Smooth muscle cell (in vitro differentiated cells): ENCODE measurements at regions not wholly inside any gene's neighbourhood (a gene's known extent, or its start where the extent isn't known, plus 50 kb on each side); places are given as distances from the start of the nearest gene placed in this dataset.

Experiments used
- DNase-seq: peaks from one replicate; lab custom pipeline; 2025; ENCODE audit not compliant: unreplicated experiment; lab: John Stamatoyannopoulos, UW
- H2AFZ ChIP-seq: fragments of 200-600 bp; sonication (generic); 2 replicates; pipeline ENCODE4 v1.6.0; 2016; ENCODE audit warnings: antibody characterized with exemption, low read depth, mild to moderate bottlenecking
- H3F3A ChIP-seq: fragments of 200-600 bp; sonication (generic); 2 replicates; pipeline ENCODE4 v1.6.0; 2017; ENCODE audit warnings: antibody characterized with exemption, low read depth
- H3K27ac ChIP-seq: fragments of 200-600 bp; sonication (generic); 2 replicates; pipeline ENCODE4 v1.5.1; 2016; ENCODE audit warnings: low read depth, mild to moderate bottlenecking
- H3K27me3 ChIP-seq: fragments of 200-600 bp; sonication (generic); 2 replicates; pipeline ENCODE4 v1.6.1; 2016; ENCODE audit warnings: low read depth, mild to moderate bottlenecking
- H3K36me3 ChIP-seq: fragments of 200-600 bp; sonication (generic); 2 replicates; pipeline ENCODE4 v1.5.1; 2016; ENCODE audit warnings: low read depth
- H3K4me1 ChIP-seq: fragments of 200-600 bp; sonication (generic); 2 replicates; pipeline ENCODE4 v1.5.1; 2016; ENCODE audit warnings: low read depth
- H3K4me2 ChIP-seq: fragments of 200-600 bp; sonication (generic); 2 replicates; pipeline ENCODE4 v1.6.0; 2016; ENCODE audit warnings: mild to moderate bottlenecking
- H3K4me3 ChIP-seq: fragments of 200-600 bp; sonication (generic); 2 replicates; pipeline ENCODE4 v1.5.1; 2016; ENCODE audit warnings: mild to moderate bottlenecking
- H3K79me2 ChIP-seq: fragments of 200-600 bp; sonication (generic); 2 replicates; pipeline ENCODE4 v1.6.0; 2016; ENCODE audit warnings: low read depth, mild to moderate bottlenecking
- H3K9ac ChIP-seq: fragments of 200-600 bp; sonication (generic); 2 replicates; pipeline ENCODE4 v1.6.0; 2016; ENCODE audit warnings: low read depth
- H3K9me3 ChIP-seq: fragments of 200-600 bp; sonication (generic); replicated peaks from 2 replicates; pipeline ENCODE4 v1.5.1; 2016; ENCODE audit warnings: low read depth
- H4K20me1 ChIP-seq: fragments of 200-600 bp; sonication (generic); 2 replicates; pipeline ENCODE4 v1.6.0; 2016; ENCODE audit warnings: low read depth
- CTCF ChIP-seq: fragments of 200-600 bp; sonication (generic); IDR thresholded peaks from 2 replicates; pipeline ENCODE4 v1.5.1; 2017; ENCODE audit warnings: borderline replicate concordance, mild to moderate bottlenecking, antibody characterized with exemption; ENCODE audit not compliant: insufficient read depth, poor library complexity, severe bottlenecking
- WGBS: methylation state at CpG from one replicate; pipeline ENCODE4 v1.1.7; 2016; ENCODE audit warnings: low lambda C conversion rate; 5-methylcytosine and 5-hydroxymethylcytosine counted together

DNA sequence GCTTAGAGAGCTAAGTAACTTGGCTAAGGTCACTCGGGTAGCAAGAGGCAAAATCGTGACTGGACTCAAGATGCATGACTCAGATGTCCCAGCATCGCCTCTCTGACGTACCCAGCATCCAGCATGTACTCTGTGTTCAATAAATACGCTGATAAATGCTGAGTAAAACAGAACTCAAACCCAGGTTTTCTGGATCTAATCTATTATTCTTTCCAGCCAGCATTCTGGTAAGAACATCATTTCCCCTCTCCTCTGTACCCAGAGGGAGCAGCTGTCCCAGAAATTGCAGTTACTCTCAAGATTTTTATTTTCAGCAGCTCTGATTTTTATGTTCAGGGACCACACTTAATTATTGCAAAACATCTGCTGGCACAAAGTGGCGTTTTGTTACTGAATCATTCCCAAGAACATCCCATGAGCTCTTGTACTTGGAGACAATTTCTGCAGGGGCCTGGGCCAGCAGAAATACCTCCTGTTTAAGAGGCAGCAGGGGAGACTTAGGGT, 249.0 kb downstream of the PRDM2 start:
- Histone ChIP-seq H3K4me3 (no peak overlapping the region), H3K9me3 (no peaks in the 10 kb centered on the region), H3K36me3 (no peaks in the 10 kb centered on the region), H3K27me3 (peaks cover 3% of the 10 kb centered on the region), H2AFZ (no peak overlapping the region), H3K27ac (no peak overlapping the region), H3K4me2 (no peak overlapping the region), H3K9ac (no peak overlapping the region), H3F3A (no peaks in the 10 kb centered on the region), H4K20me1 (no peaks in the 10 kb centered on the region), H3K79me2 (no peaks in the 10 kb centered on the region), H3K4me1 (no peaks in the 10 kb centered on the region)
- TF ChIP-seq CTCF: no peak
- 68% methylated on average over 6 of the region's 6 CpGs for WGBS
- DNase-seq: no peak

GRCh38 chr1:13949546-13949945, 249.6 kb downstream of the PRDM2 start:
- Histone ChIP-seq H4K20me1 (no peaks in the 10 kb centered on the region), H3K27ac (no peak overlapping the region), H3K4me3 (no peak overlapping the region), H3K27me3 (peaks cover 3% of the 10 kb centered on the region), H3K4me2 (no peak overlapping the region), H3K36me3 (no peaks in the 10 kb centered on the region), H3K79me2 (no peaks in the 10 kb centered on the region), H3K9me3 (no peaks in the 10 kb centered on the region), H2AFZ (no peak overlapping the region), H3K4me1 (no peaks in the 10 kb centered on the region), H3F3A (no peaks in the 10 kb centered on the region), H3K9ac (no peak overlapping the region)
- no peak for TF ChIP-seq CTCF
- no peak for DNase-seq
- 91% methylated on average over 4 of the region's 4 CpGs for WGBS

DNA sequence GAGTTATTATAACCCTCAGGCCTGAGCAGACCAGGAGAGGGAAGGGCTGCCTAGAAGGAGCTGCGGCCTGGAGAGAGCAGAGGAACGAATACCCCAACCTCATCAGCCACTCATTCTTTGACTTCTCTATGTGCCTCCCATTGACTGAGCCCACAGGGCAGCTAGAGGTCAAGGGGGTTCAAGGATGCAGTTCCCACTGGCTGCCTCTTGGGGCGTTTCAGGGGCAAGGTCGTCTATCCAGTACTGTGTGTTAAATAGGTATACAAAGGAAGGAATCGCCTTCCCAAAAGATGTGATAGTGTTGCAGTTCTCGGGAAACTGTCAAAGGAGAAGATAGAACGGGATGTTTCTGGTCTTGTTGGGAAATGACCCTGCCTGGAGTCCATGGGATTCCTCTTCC, 250.6 kb downstream of the PRDM2 start:
- H3F3A ChIP-seq: no peaks in the 10 kb centered on the region
- H3K27ac ChIP-seq: no peak overlapping the region
- DNase-seq: no peak
- no peaks in the 10 kb centered on the region for H3K4me1 ChIP-seq
- H3K79me2 ChIP-seq: no peaks in the 10 kb centered on the region
- H3K9ac ChIP-seq: no peak overlapping the region
- no peak overlapping the region for H3K4me3 ChIP-seq
- TF ChIP-seq CTCF: peak; percentile 7
- H4K20me1 ChIP-seq: no peaks in the 10 kb centered on the region
- H3K4me2 ChIP-seq: no peak overlapping the region
- H3K36me3 ChIP-seq: no peaks in the 10 kb centered on the region
- H2AFZ ChIP-seq: no peak overlapping the region
- 52% methylated on average over 7 of the region's 7 CpGs for WGBS
- H3K9me3 ChIP-seq: no peaks in the 10 kb centered on the region
- peaks cover 3% of the 10 kb centered on the region for H3K27me3 ChIP-seq

GRCh38 chr1:13951793-13952751, 252.1 kb downstream of the PRDM2 start:
- no peak for TF ChIP-seq CTCF
- Histone ChIP-seq H3F3A (no peaks in the 10 kb centered on the region), H3K9me3 (no peaks in the 10 kb centered on the region), H3K4me1 (no peaks in the 10 kb centered on the region), H4K20me1 (no peaks in the 10 kb centered on the region), H3K27ac (no peak overlapping the region), H2AFZ (no peak overlapping the region), H3K9ac (no peak overlapping the region), H3K79me2 (no peaks in the 10 kb centered on the region), H3K4me3 (no peak overlapping the region), H3K36me3 (no peaks in the 10 kb centered on the region), H3K27me3 (no peaks in the 10 kb centered on the region), H3K4me2 (no peak overlapping the region)
- 70% methylated on average over 4 of the region's 4 CpGs for WGBS
- no peak for DNase-seq
